GM10248 (cell line): ENCODE measurements at regions not wholly inside any gene's neighbourhood (a gene's known extent, or its start where the extent isn't known, plus 50 kb on each side); places are given as distances from the start of the nearest gene placed in this dataset.

ENCODE experiments used
- CTCF ChIA-PET: fragments of 300-600 bp; sonication (Branson Sonifier 250); formaldehyde crosslinking; extraction: SDS; loops from one replicate; lab custom pipeline; 2021; ENCODE audit warnings: antibody characterized with exemption; lab: Yijun Ruan, JAX
- POLR2A ChIA-PET: fragments of 350-650 bp; sonication (Branson Sonifier 250); formaldehyde crosslinking; extraction: SDS; loops from one replicate; lab custom pipeline; 2020; ENCODE audit warnings: antibody characterized with exemption; lab: Yijun Ruan, JAX
- DNase-seq: peaks from one replicate; pipeline ENCODE4 v3.0.0; 2012; ENCODE audit errors: extremely low spot score
- TF ChIP-seq, protein P1 (sequence below): IDR thresholded peaks from 2 replicates; pipeline ENCODE4 v1.5.1; 2012; ENCODE audit warnings: mild to moderate bottlenecking, low read depth; ENCODE audit errors: extremely low read depth, missing control alignments, control extremely low read depth

DNA sequence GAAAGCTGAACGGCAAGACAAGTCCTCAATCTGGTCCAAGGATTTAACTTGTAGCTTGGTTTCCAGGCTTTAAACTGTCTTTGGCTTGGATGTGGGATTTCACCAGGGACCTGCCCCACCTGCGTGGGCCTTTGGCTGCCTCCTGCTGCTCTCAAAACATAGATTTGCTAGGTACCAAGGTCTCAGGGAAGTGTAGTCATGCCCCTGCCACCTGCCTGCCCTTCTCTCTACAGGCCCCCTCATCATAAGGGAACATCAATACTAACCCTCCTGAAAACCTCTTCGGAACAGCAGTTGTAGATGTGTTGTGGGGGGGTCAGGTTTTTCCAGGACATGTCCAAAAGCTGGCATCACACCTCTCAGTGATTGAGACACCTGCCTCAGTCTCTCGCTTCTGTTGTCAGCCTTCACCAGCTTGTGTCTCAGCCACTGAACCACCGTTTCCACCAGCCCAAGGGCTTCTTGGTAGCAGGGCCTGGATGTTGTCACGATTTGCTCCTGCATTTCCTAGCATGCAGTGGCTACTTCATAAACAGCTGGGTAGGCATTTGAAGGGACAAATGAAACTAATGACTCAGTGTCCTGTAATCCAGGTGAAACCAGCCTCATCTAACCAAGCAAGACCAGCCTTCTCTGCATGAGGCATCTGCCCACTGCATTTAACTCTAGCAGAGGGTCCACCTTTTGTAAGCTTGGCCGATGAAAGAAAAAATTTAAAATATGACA is 141.6 kb upstream of the THBS2 start:
- ChIA-PET POLR2A (no interaction called here), CTCF (no interaction called here)
- no peak for DNase-seq
- TF ChIP-seq, protein P1, sequence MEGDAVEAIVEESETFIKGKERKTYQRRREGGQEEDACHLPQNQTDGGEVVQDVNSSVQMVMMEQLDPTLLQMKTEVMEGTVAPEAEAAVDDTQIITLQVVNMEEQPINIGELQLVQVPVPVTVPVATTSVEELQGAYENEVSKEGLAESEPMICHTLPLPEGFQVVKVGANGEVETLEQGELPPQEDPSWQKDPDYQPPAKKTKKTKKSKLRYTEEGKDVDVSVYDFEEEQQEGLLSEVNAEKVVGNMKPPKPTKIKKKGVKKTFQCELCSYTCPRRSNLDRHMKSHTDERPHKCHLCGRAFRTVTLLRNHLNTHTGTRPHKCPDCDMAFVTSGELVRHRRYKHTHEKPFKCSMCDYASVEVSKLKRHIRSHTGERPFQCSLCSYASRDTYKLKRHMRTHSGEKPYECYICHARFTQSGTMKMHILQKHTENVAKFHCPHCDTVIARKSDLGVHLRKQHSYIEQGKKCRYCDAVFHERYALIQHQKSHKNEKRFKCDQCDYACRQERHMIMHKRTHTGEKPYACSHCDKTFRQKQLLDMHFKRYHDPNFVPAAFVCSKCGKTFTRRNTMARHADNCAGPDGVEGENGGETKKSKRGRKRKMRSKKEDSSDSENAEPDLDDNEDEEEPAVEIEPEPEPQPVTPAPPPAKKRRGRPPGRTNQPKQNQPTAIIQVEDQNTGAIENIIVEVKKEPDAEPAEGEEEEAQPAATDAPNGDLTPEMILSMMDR, result no peak

DNA sequence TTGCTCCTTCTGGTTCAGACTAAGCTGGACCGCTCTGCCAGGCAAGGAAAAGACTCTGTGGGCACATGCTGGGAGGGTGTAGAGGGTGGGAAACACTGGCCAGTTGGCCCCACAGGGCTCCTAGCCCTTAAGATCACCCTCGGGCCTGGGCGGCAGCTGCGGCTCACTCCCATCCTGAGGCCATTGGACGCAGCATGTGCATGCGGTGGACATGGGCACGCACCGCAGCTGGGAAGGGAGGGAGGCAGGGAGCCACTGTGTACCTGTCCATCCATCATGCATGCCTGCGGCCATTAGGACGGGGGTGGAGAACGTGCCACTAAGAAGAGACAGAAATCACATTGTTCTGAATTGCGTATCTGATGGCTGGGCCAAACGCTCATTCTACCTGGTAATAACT is 140.1 kb upstream of the THBS2 start:
- ChIA-PET POLR2A (no interaction called here), CTCF (no interaction called here)
- TF ChIP-seq, protein P1, result no peak
- no peak for DNase-seq

DNA sequence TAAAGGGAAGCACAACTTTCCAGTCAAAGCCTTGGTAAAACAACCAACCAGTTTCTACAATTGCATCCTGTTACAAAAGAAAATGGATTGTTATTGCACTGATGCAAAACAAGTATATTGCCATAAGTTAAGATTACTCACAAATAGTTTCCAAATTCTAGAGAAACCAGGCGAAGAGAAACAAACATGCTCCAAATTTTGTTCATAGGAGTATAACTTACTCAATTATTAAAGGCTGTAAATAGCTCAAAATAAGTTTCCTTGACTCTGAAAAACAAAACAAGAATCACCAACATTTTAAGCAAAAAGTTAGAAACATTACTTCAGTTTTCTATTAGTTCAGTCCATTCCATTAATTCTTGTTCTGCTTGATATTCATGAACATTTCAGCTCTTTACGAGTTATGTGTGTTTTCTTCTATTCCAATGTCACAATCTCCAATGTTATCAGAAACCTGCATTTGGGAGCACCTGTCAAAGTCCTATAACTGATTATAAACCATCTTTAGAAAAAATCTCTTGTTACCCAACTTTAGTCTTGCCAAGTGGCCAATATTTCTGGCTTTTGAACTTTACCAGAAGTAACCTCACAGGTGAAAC is 137.9 kb upstream of the THBS2 start:
- no peak for DNase-seq
- CTCF ChIA-PET, result interaction anchor here (1.2 to 1.7 kb wide), 3 partner anchors 9 to 14 kb away, joined by 3 read pairs; no protein-coding TSS in a partner anchor
- TF ChIP-seq, protein P1, result no peak
- POLR2A ChIA-PET, result no interaction called here

DNA sequence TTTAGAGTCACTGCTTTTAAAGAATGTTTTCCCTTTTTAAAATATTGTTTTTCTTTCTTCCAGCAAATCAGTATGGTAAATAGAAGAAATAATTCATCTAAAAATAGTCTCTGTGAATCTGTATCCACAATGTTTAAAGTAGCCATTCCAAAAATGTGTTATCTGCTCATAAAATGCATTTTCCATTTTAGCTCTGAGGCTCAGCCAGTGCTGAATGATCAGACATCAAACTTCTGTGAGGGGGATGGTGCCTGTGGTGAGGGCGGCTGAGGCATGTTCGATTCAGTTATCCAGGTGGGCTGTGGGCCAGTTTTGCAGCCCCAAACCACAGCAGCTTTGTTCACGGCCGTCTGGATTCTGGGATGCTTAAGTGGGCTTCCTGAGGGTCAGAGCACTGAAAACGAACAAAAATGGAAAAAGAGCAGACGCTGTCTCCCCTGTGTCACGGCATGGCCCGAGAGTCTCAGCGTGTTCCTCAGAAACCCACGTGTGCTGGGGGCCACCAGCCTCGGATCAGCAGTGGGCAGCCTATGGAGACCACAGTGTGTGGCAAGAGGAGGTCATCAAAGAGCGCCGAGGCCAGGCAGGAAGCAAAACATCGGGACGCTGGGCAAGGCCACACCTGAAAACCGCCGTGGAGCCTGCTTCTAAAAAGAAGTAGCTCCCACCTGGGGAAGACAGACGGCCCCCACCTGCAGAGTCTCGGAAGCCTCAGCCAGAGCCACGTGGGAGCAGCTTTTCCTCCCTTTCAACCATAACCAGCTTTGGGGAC is 134.9 kb upstream of the THBS2 start:
- POLR2A ChIA-PET, result no interaction called here
- CTCF ChIA-PET, result no interaction called here

DNA sequence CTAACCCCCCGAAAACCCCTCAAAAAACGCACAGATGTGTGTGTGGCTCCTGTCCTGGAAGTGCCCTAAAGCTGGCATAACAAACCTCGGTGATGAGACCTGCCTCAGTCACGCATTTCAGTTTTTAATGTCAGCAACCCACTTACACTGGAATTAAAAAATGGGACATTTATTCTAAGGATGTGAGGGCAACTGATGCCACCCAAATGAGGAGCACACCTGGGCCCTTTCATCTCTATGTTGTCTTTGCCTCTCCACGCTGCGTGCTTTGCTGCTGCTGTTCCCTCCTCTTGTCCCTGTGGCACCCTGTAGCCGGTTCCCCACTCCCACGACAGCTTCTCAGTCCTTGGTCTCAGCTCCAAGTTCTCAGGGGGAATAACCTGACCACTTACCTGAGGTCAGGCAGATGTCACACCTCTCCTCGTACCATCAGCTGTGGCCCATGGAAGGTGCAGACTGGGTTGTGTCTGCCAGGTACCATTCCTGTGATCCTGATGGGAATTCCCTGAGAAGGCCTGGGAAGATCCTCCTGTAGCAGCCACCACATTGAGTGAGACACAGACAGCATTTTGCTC is 134.2 kb upstream of the THBS2 start:
- CTCF ChIA-PET, result no interaction called here
- POLR2A ChIA-PET, result no interaction called here
- TF ChIP-seq, protein P1, result no peak
- DNase-seq, result no peak

More for the DNA sequence above, 134.9 kb upstream of the THBS2 start:
- DNase-seq, result no peak
- TF ChIP-seq, protein P1, result no peak

DNA sequence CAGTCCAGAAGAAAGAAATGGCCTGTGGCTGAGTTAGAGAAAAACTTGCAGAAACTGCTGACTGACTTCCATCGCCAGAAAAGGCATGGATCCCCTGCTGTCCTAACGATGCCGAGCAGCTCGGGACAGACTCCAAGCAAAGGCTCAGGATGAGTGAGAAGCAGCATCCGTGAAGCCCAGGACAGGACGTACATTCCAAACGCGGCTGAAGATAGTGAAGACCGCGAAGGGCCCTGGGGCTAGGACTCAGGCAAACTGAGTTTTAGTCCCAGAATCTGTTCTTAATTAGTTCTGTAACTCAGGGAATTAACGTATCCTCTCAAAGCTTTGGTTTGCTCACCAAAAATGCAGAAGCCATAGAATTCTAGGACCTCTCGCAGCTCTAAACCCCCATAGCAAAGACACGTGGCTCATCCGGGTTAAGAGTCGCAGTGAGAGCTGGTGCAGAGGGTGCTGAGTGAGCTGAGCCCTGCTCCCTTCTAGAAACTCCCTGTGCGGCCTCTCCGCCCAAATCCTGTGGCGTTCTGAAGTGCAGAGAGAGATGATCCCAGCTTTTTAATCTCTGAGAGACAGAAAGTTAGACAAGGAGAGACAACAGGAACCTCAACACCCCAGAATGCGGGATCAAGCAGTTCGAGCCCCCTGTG is 132.9 kb upstream of the THBS2 start:
- ChIA-PET CTCF (no interaction called here), POLR2A (no interaction called here)
- TF ChIP-seq, protein P1, result no peak
- DNase-seq, result no peak
